Urinary bladder (tissue), 3 donors: ENCODE measurements at regions not wholly inside any gene's neighbourhood (a gene's known extent, or its start where the extent isn't known, plus 50 kb on each side); places are given as distances from the start of the nearest gene placed in this dataset.

Experiments used
- DNase-seq: peaks from one replicate; pipeline ENCODE4 v3.0.0-alpha.2; 2015; ENCODE audit errors: extremely low spot score
- H3K27ac ChIP-seq: one replicate; pipeline ENCODE4 v1.5.1; 2013; ENCODE audit warnings: low read depth, mild to moderate bottlenecking, moderate library complexity
- H3K36me3 ChIP-seq: one replicate; pipeline ENCODE4 v1.6.1; 2013; ENCODE audit warnings: mild to moderate bottlenecking, moderate library complexity; ENCODE audit not compliant: insufficient read depth
- H3K4me1 ChIP-seq: one replicate; pipeline ENCODE4 v1.6.1; 2013; ENCODE audit warnings: mild to moderate bottlenecking, moderate library complexity; ENCODE audit not compliant: insufficient read depth
- H3K4me3 ChIP-seq: one replicate; pipeline ENCODE4 v1.5.1; 2013; ENCODE audit warnings: low read depth, low read length
- WGBS: extraction: QIAGEN DNeasy Blood & Tissue Kit; methylation state at CpG from one replicate; pipeline ENCODE4 v1.1.7; 2013; 5-methylcytosine and 5-hydroxymethylcytosine counted together
- donor health status: healthy with polysubstance abuse.
- donor health status: healthy.

- WGBS = 67% methylated on average over 2 of the region's 2 CpGs
- no peak for DNase-seq
- H3K27ac ChIP-seq = no peak overlapping the region
- H3K36me3 ChIP-seq = no peaks in the 10 kb centered on the region
- H3K4me3 ChIP-seq = no peak overlapping the region
- no peaks in the 10 kb centered on the region for H3K4me1 ChIP-seq
These were observed 291.4 kb downstream of the CCDC85A start for GRCh38 chr2:56475191-56475590.

DNA sequence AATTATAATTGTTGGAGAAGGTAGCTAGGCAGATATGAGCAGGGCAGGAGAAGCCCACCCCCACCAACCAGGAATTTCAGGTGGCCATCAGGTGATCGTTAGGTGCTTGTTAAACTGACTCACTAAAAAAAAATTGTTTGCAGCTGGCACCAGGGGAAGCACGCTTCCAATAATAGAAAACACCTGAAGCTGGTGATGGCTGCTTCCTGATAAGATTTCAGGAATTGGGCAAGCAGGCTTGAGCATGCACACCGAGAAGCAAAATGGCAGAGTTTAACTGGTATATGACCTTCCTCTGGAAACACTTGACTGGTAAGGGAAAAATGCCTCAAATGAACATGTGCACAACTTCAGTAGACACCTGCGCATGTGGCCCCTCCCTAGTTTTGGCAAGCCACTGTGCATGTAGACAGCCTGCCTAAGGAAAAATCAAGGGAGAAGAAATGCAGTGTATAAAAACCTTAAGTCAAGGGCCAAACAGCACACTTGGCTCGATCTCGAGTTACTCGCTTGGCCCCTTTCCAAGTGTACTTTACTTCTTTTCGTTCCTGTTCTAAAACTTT lies 292.8 kb downstream of the CCDC85A start:
- no peak for DNase-seq
- Histone ChIP-seq H3K4me3 (no peak overlapping the region), H3K36me3 (no peaks in the 10 kb centered on the region), H3K27ac (no peak overlapping the region), H3K4me1 (no peaks in the 10 kb centered on the region)
- 63% methylated on average over 8 of the region's 8 CpGs for WGBS

- no peak for DNase-seq
- Histone ChIP-seq H3K36me3 (no peaks in the 10 kb centered on the region), H3K27ac (no peak overlapping the region), H3K4me1 (no peaks in the 10 kb centered on the region), H3K4me3 (no peak overlapping the region)
These were observed 294.2 kb downstream of the CCDC85A start for GRCh38 chr2:56478027-56478426.

DNA sequence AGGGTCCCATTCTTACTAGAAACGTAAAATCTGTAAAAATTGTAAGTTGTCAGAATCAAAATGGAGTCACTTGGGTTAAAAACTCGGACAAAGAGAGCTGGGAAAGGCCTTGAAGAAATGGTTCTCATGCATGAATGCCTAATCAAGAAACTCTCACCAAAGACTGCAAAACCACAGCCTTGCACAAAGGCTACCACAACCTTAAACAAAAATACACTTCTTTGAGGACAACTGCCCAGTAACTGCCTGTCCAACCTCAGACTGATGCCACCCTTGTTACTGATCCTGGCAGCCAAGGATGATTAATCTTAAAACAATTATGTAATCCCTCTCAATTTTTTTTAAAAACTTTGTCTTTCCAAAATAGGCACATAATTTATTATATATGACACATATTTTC lies 299.3 kb downstream of the CCDC85A start:
- DNase-seq = no peak
- no peak overlapping the region for H3K4me3 ChIP-seq
- H3K4me1 ChIP-seq = no peaks in the 10 kb centered on the region
- no peak overlapping the region for H3K27ac ChIP-seq
- no peaks in the 10 kb centered on the region for H3K36me3 ChIP-seq
- 68% methylated on average over 2 of the region's 2 CpGs for WGBS

GRCh38 chr2:56484906-56485305 lies 301.1 kb downstream of the CCDC85A start:
- Histone ChIP-seq H3K4me1 (no peaks in the 10 kb centered on the region), H3K4me3 (no peak overlapping the region), H3K36me3 (no peaks in the 10 kb centered on the region), H3K27ac (no peak overlapping the region)
- no peak for DNase-seq

- no peak for DNase-seq
- Histone ChIP-seq H3K27ac (no peak overlapping the region), H3K36me3 (no peaks in the 10 kb centered on the region), H3K4me1 (no peaks in the 10 kb centered on the region), H3K4me3 (no peak overlapping the region)
- 86% methylated on average over 1 of the region's 1 CpG for whole genome bisulfite sequencing
These were observed 316.5 kb downstream of the CCDC85A start for GRCh38 chr2:56500317-56500716.

DNA sequence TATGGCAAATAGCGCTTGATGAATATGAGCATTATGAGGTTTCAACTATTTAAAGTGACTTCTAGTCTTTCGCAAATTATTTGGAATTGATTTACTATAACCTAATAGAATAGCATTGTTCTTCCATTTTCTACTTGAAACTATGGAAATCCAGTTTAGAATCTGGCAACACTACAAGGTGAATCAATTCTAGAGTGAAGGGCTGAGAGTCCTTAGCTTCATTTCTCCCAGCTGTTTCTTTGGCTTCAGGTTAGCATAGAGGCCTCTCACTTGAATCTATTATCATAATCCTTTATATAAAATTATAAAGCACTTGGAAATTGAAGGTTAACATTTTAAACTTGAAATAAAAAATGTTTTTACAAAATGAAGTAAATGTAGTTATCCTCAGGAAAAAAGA lies 318.8 kb downstream of the CCDC85A start:
- DNase-seq = no peak
- H3K4me3 ChIP-seq = no peak overlapping the region
- no peaks in the 10 kb centered on the region for H3K36me3 ChIP-seq
- H3K4me1 ChIP-seq = no peaks in the 10 kb centered on the region
- whole genome bisulfite sequencing = 97% methylated on average over 2 of the region's 2 CpGs
- no peak overlapping the region for H3K27ac ChIP-seq

GRCh38 chr2:56505885-56506284 lies 322.1 kb downstream of the CCDC85A start:
- DNase-seq = no peak
- Histone ChIP-seq H3K27ac (no peak overlapping the region), H3K4me1 (no peaks in the 10 kb centered on the region), H3K4me3 (no peak overlapping the region), H3K36me3 (no peaks in the 10 kb centered on the region)
- WGBS = 77% methylated on average over 3 of the region's 3 CpGs

DNA sequence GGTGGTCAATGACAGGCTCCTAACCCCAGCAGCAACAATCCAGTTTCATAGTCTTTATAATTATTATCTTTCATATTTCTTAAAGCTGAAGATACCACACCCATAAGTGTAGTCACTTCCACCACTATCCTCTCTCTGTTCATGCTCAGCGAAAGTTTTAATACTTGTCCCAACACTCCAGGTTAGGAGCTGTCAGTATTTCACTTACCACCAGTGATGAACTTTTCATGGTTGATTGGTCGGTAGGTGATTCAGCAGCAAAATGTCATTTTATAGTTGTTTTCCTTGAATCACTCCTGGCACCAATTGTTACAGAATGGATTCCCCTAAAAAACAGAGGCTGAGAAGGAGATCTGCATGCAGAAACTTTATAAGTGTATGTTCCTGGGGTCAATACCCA lies 324.9 kb downstream of the CCDC85A start:
- Histone ChIP-seq H3K27ac (no peak overlapping the region), H3K36me3 (no peaks in the 10 kb centered on the region), H3K4me1 (no peaks in the 10 kb centered on the region), H3K4me3 (no peak overlapping the region)
- 96% methylated on average over 2 of the region's 2 CpGs for WGBS
- DNase-seq = no peak

GRCh38 chr2:56510610-56511009 lies 326.8 kb downstream of the CCDC85A start:
- DNase-seq = no peak
- Histone ChIP-seq H3K4me3 (no peak overlapping the region), H3K36me3 (no peaks in the 10 kb centered on the region), H3K27ac (no peak overlapping the region), H3K4me1 (no peaks in the 10 kb centered on the region)
- WGBS = 92% methylated on average over 2 of the region's 2 CpGs

DNA sequence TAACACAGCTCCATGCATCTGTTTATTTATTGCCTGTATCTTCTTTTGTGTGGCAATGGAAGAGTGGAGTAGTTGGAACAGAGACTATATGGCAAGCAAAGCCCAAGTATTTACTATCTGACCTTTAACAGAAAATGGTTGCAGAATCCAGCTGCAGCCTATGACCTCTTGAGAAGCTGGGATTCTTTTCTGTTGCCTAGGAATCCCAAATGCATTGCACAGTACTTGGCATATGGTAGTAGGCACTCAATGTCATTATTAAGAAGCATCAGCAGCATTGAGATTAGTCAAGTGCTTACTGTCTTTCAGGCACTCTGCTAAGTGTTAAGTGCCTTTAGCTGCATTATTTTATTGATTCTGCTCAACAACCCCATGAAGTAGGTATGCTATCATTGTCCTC lies 331.6 kb downstream of the CCDC85A start:
- Histone ChIP-seq H3K36me3 (no peaks in the 10 kb centered on the region), H3K27ac (no peak overlapping the region), H3K4me3 (no peak overlapping the region), H3K4me1 (no peaks in the 10 kb centered on the region)
- no peak for DNase-seq

DNA sequence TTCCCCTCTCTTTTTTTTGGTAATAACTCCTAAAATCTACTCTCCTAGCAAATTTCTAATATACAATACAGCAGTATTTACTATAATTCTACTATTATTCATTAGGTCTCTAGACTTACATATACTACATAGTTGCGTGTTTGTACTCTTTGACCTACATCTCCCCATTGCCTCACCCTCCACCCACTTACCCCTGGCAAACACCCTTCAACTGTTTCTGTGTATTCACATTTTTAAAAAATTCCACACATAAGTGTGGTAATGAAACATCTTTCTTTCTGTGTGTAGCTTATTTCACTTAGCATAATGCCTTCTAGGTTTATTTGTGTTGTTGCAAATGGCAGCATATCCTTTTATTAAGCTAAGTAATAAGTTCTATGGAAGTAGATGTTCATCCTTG lies 336.0 kb downstream of the CCDC85A start:
- no peaks in the 10 kb centered on the region for H3K36me3 ChIP-seq
- H3K4me1 ChIP-seq = no peaks in the 10 kb centered on the region
- 89% methylated on average over 1 of the region's 1 CpG for WGBS
- H3K4me3 ChIP-seq = no peak overlapping the region
- no peak for DNase-seq
- no peak overlapping the region for H3K27ac ChIP-seq

- peak; percentile 11 for DNase-seq
- no peaks in the 10 kb centered on the region for H3K36me3 ChIP-seq
- no peak overlapping the region for H3K4me3 ChIP-seq
- no peak overlapping the region for H3K27ac ChIP-seq
- 36% methylated on average over 5 of the region's 5 CpGs for WGBS
- no peaks in the 10 kb centered on the region for H3K4me1 ChIP-seq
These were observed 338.9 kb downstream of the CCDC85A start for GRCh38 chr2:56522605-56523089.

GRCh38 chr2:56523816-56524215 lies 340.0 kb downstream of the CCDC85A start:
- Histone ChIP-seq H3K4me1 (no peaks in the 10 kb centered on the region), H3K36me3 (no peaks in the 10 kb centered on the region), H3K27ac (no peak overlapping the region), H3K4me3 (no peak overlapping the region)
- no peak for DNase-seq

DNA sequence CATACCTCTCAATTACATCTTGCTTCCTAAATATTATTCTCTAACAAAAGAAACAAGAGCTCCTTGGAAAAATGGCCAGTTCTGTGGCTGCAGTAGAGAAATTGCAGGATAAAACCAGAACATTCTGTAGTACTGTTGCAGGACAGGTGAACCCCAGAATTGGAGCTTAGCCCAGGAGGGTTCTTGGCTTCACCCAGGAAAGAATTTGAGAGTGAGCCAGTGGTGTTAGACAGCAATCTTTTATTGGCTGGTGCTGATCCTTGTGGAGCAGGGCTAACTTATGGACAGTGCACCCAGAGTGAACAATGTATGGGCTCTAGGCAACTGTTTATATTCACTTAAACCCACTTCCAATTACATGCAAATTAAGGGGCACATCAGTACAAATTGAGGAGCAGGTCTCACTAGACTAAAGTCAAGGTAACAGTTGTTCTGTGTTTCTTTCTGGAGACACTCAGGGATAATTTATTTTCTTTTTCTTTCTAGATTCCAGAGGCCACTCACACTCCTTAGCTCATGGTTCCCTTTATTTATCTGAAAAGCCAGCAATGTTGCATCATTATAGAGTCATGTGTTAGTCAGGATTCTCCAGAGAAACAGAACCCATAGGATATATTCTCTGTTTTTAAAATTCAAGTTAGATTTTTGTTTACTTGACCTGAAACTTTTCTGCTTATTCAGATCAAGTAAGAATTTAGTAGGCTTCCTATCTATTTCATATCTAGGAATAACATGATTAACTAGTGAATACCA lies 348.1 kb downstream of the CCDC85A start:
- Histone ChIP-seq H3K4me1 (no peaks in the 10 kb centered on the region), H3K4me3 (no peak overlapping the region), H3K27ac (no peak overlapping the region), H3K36me3 (no peaks in the 10 kb centered on the region)
- no peak for DNase-seq
